HG02623 (cell line): ENCODE measurements at regions not wholly inside any gene's neighbourhood (a gene's known extent, or its start where the extent isn't known, plus 50 kb on each side); places are given as distances from the start of the nearest gene placed in this dataset.
A peak's percentile ranks its signal among the peaks of the same experiment; 100 is the strongest.

Experiments used
- ATAC-seq: cut with Tn5 transposase; IDR thresholded peaks from one replicate; pipeline ENCODE4 v1.9.1; 2021; ENCODE audit warnings: moderate library complexity; ENCODE audit not compliant: unreplicated experiment

GRCh38 chr2:134109725-134110124, 144.1 kb upstream of the MGAT5 start:
- no peak for ATAC-seq

DNA sequence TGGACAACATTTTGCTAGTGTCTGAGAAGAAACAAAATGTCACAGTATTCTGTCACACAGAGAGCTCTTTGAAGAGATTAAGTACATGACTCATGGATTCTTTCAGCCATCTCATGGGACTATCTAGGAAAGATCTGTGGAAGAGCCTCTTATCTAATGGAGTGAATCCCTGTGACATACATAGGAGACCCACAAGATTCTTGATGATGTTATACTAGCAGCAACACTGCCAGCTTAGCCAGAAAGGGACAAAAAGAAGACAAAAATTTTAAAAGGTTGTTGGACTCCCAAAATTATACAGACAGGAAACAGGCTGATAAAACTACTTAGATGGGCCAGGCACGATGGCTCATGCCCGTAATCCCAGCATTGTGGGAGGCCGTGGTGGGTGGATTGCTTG, 143.3 kb upstream of the MGAT5 start:
- ATAC-seq: no peak

DNA sequence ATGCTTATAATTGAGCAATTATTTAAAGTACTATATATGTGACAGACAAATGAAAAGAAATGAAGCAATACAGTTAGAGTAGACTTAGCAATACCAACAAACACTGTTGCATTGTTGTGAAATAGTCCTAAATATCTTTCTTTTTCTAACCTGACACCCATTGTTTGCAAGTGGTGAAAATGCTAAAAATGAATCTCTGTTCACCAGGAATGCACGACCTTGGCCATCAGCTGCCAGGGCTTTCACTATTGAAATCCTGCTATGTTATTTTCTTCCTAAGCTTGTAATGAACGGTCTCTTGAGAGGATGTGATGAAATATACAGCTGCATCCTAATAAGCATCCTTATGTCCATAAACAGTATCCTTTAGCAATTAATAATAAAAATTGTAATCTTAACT, 136.2 kb upstream of the MGAT5 start:
- ATAC-seq: no peak

GRCh38 chr2:134118279-134119116, 135.4 kb upstream of the MGAT5 start:
- ATAC-seq: peak; percentile 34

DNA sequence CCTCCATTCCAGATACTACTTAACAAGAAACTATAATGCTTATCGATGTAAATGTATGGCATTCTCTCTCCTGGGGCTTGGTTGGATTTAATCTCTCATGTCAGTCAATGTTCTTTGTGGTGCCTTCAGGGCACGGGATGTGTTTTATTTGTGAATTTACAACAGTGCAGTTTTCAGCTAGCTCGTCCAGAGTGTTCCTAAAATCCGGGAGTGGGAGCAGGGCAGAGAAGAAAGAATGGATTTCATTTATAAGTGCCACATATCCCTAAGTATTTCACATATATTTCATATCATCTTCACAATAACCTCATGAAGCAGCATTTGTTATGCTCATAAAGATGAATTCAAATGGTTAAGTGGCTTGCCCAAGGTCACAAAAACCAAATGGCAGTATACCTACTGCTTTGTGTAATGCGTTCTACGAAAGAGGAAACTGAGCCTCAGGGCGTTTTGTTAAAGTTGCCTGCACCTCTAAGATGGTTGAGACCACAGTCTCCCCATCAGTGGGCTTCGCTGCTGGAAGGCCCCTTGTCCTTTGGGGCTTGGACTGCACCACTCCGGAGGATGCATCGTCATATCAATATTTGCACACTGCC, 134.7 kb upstream of the MGAT5 start:
- peak; percentile 6 for ATAC-seq

GRCh38 chr2:134119713-134120405, 134.0 kb upstream of the MGAT5 start:
- ATAC-seq: peak; percentile 57

GRCh38 chr2:134120406-134120732, 133.5 kb upstream of the MGAT5 start:
- peak; percentile 0 for ATAC-seq

- ATAC-seq: peak; percentile 42
Measured at GRCh38 chr2:134120733-134121630, 132.9 kb upstream of the MGAT5 start.

GRCh38 chr2:134122610-134123009, 131.3 kb upstream of the MGAT5 start:
- no peak for ATAC-seq

DNA sequence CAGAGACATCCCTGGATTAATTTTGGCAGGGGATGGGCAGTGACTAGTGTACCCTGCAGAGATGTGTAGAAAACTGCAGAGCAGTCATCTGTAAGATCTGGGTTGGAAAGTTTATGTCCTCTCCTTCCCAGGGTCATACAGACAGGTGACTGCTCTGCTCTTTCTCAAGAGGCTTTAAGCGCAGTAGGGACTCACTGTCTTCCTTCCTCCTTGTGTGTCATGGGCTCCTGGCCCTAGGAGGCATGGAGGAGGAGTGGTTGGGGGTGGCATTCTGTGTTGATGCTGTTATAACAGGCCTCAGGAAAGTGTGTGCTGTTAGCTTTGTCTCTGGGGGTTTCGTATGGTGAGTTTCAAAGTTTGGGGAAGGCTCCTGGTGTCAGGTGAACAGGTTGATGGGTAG, 130.5 kb upstream of the MGAT5 start:
- no peak for ATAC-seq

DNA sequence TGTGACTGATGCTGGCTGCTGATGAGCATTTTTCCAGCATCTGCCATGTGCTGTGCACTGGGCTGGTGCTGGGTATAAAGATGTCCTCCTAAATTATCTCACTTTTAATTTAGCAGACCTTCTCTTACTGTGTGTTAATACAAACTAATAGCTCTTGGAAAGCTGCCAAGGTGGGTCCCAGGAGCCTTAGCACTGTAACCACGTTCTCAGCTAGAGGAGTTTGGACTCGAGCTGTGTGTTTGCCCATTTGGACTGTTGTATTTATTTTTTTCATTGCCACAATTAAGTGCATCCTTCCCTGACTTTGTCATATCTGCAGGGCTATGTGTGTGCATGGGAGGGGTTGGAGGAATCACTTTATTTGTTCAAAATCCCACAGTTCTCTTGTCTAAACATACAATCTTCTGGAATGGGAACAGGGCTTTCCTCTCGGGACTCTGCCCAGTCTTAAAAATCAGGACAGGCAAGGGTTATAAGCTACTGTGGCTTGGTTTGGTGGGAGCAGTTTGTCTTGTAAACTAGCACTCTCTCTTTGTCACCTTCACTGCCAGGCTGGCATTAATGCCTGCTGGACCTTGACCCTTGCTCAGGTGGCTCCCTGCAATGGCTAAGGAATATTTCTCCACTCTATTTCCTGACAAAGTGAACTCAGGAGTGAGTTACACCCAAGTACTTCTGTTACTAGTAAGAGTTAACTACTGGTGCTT, 129.7 kb upstream of the MGAT5 start:
- ATAC-seq: no peak

DNA sequence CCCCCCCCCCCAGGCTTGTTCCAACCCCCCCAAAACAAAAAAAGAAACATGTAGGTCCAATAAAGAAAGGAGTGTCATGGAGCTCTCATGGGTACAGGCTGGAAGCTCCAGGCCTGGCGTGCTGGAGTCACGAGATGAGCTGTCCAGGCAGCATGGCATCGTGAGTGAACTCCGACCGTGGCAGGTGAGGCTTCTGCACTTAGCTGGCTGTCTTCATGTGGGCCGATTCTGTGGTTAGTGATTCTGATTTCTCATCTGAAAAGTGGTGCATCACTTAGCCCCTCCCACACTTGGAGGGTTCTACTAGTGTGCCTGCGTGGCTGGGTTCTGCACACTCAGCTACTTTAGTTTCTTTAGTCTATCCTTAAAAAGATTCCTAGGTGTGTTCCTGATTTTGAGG, 126.4 kb upstream of the MGAT5 start:
- ATAC-seq: peak; percentile 57

- ATAC-seq: no peak
Measured at GRCh38 chr2:134128746-134129145, 125.1 kb upstream of the MGAT5 start.

- ATAC-seq: no peak
Measured at GRCh38 chr2:134129900-134130537, 123.9 kb upstream of the MGAT5 start.

DNA sequence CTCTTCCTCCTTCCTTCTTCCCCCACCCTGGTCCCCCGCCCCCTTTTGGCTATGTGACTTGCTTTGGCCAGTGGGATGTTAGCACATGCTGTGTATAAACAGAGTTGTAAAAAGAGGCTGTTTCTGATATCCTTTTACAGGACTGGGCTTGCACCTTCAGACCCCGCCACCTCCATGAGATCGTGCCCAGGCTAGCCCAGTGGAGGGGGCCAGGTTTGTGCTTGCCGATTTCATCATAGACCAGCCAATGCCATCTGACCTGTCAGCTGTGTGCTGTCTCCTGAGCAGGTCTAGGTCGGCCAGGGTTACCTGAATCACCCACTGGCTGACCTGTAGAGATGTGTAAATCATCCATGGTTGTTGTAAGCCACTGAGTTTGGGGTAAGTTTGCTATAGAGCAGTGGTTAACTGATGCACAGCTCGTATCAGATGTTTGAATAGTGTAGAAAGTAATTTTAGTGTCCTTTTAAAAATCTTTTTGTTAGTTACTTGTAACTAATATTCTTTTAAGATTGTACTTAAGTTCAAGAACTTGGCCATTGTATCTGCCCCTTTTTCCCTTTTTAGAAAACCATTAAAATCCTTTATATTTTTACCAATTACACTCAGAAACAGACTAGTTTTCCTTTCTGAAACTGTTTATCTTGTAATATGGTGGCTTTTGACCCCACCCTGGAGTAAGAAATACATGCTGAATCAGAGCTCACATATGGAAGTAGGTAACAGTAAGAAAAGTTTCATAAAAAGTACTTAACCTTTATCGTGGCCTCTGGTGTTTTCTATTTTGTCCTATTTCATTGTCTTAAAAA, 122.0 kb upstream of the MGAT5 start:
- ATAC-seq: no peak

DNA sequence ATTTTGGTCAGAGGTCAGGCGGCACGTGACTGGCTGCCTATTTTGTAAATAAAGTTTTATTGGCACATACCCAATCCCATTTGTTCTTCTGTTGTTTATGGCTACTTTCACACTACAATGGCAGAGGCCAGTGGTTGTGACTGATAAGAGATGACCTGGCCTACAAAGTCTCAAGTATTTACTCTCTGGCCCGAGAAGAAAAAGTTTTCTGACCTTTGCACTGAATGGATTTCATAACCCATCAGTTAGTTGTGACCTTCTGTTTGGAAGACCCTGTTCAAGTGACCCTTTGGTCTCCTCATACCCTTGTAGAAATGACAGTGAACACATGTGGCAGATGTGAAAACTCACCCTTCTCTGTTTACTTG, 121.4 kb upstream of the MGAT5 start:
- ATAC-seq: no peak

DNA sequence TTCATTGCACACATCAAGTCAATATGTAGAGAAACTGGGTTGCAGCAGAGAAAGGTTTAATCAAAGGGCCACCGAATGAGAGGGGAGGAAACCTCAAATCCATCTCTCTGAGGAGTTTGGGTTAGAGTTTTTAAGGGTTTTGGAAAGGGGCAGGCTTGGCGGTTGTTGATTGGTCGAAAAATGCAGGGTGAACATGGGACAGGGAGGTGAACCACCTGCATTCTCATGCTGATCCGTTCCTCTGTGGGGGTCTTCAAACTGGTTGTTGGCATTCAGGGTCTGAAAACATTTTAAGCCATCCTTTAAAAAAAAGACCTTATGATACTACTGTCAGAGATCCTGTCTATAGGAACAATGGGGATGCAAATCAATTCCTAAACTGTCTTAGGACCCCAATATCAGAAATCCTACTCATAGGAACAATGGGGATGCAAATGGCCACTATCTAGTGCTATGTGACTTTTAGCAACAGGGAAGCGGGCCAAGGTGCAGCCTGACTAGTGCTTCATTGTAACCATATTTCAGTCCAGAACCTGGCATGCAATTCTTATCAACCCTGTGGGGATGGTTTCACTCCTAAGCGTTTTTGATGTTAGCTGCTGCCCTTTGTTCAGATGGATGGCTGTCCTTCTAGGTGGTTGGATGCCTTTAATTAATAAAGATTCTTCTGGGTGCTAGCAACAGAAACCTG, 120.1 kb upstream of the MGAT5 start:
- no peak for ATAC-seq

- no peak for ATAC-seq
Measured at GRCh38 chr2:134134313-134134706, 119.6 kb upstream of the MGAT5 start.

- ATAC-seq: no peak
Measured at GRCh38 chr2:134134827-134135226, 119.0 kb upstream of the MGAT5 start.
